ENCODE measurements at regions not wholly inside any gene's neighbourhood (a gene's known extent, or its start where the extent isn't known, plus 50 kb on each side); places are given as distances from the start of the nearest gene placed in this dataset.

DNA sequence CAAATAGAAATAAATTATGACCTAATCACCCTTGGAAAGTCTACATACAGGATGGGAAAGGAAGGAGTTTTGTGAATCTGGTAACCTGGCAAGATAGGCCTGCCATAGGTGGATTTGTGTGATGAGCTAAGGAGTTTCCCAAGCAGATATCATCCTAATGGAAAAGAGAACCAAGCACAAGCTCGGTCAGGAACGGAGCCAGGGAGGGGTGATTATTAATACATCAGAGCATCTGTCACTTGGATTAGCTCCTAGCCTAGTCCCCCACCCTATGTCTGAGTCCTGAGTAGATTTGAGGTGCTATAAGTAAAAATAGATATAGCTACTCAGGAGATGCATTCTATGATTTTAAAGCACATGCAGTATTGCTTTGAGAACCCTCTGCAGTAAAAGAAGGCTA, 57.3 kb upstream of the SMARCA2 start:
- Histone ChIP-seq H3K4me1 (ENCODE audit: control insufficient read depth, extremely low read depth, insufficient read depth, low read length) (no peaks in the 10 kb centered on the region), H3K79me2 (ENCODE audit: control insufficient read depth, insufficient read depth, low read length) (no peaks in the 10 kb centered on the region), H3K4me3 (replicated peaks in 1 of 4; ENCODE audit: control extremely low read depth in 1 of 4, insufficient read depth in 1 of 4, low read depth in 3 of 4, low read length in 4 of 4) (no peak overlapping the region), H4K20me1 (ENCODE audit: control insufficient read depth, extremely low read depth, insufficient read depth, low read length) (no peaks in the 10 kb centered on the region), H3K36me3 (ENCODE audit: control insufficient read depth, insufficient read depth, low read length) (no peaks in the 10 kb centered on the region), H3K27me3 (ENCODE audit: control insufficient read depth, insufficient read depth, low read length) (no peaks in the 10 kb centered on the region), H3K4me2 (ENCODE audit: extremely low read depth, insufficient read depth, low read length) (no peak overlapping the region), H3K9ac (ENCODE audit: insufficient read depth, low read length) (no peak overlapping the region), H3K9me3 (ENCODE audit: control insufficient read depth, insufficient read depth, low read depth, low read length) (no peaks in the 10 kb centered on the region), H2AFZ (ENCODE audit: low read length) (no peak overlapping the region), H3K27ac (ENCODE audit: insufficient read depth, low read length) (no peak overlapping the region)
- DNase-seq (ENCODE audit: low read depth in 2 of 2) = no peak
- TF ChIP-seq, protein P1, sequence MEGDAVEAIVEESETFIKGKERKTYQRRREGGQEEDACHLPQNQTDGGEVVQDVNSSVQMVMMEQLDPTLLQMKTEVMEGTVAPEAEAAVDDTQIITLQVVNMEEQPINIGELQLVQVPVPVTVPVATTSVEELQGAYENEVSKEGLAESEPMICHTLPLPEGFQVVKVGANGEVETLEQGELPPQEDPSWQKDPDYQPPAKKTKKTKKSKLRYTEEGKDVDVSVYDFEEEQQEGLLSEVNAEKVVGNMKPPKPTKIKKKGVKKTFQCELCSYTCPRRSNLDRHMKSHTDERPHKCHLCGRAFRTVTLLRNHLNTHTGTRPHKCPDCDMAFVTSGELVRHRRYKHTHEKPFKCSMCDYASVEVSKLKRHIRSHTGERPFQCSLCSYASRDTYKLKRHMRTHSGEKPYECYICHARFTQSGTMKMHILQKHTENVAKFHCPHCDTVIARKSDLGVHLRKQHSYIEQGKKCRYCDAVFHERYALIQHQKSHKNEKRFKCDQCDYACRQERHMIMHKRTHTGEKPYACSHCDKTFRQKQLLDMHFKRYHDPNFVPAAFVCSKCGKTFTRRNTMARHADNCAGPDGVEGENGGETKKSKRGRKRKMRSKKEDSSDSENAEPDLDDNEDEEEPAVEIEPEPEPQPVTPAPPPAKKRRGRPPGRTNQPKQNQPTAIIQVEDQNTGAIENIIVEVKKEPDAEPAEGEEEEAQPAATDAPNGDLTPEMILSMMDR (conservative IDR thresholded peaks at IDR 0.05 in 1 of 2, IDR thresholded peaks at IDR 0.05 in 1 of 2; ENCODE audit: low read depth in 1 of 2, low read length in 2 of 2) = no peak
- TF ChIP-seq EZH2 (IDR thresholded peaks at IDR 0.05; ENCODE audit: low read length, missing control alignments) = no peak

DNA sequence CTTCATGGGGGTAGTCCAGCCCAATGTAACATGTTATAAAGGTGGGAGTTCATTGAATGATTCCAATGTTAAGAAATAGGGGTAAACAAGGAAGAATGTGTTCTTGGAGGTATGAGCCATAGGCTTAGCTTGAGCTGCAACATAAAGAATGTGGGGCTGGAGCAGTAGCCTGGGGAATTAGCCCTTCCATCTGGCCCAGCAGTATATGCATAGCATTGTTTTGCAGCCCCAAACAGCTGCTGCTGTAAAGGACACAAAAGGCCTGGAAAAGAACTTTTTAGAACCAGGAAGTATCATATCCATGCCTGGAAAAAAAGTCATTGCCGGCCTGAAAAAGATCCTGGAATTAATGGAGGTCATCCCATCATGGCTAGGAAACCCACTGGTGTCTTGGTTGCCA, 55.8 kb upstream of the SMARCA2 start:
- H3K36me3 ChIP-seq (ENCODE audit: control insufficient read depth, insufficient read depth, low read length) = no peaks in the 10 kb centered on the region
- H3K9ac ChIP-seq (ENCODE audit: insufficient read depth, low read length) = no peak overlapping the region
- no peaks in the 10 kb centered on the region for H3K79me2 ChIP-seq (ENCODE audit: control insufficient read depth, insufficient read depth, low read length)
- no peak overlapping the region for H3K27ac ChIP-seq (ENCODE audit: insufficient read depth, low read length)
- H3K27me3 ChIP-seq (ENCODE audit: control insufficient read depth, insufficient read depth, low read length) = no peaks in the 10 kb centered on the region
- H4K20me1 ChIP-seq (ENCODE audit: control insufficient read depth, extremely low read depth, insufficient read depth, low read length) = no peaks in the 10 kb centered on the region
- no peak overlapping the region for H3K4me3 ChIP-seq (replicated peaks in 1 of 4; ENCODE audit: control extremely low read depth in 1 of 4, insufficient read depth in 1 of 4, low read depth in 3 of 4, low read length in 4 of 4)
- no peaks in the 10 kb centered on the region for H3K9me3 ChIP-seq (ENCODE audit: control insufficient read depth, insufficient read depth, low read depth, low read length)
- H2AFZ ChIP-seq (ENCODE audit: low read length) = no peak overlapping the region
- H3K4me1 ChIP-seq (ENCODE audit: control insufficient read depth, extremely low read depth, insufficient read depth, low read length) = no peaks in the 10 kb centered on the region
- no peak for DNase-seq (ENCODE audit: low read depth in 2 of 2)
- no peak overlapping the region for H3K4me2 ChIP-seq (ENCODE audit: extremely low read depth, insufficient read depth, low read length)
- TF ChIP-seq, protein P1 (conservative IDR thresholded peaks at IDR 0.05 in 1 of 2, IDR thresholded peaks at IDR 0.05 in 1 of 2; ENCODE audit: low read depth in 1 of 2, low read length in 2 of 2) = no peak
- no peak for TF ChIP-seq EZH2 (IDR thresholded peaks at IDR 0.05; ENCODE audit: low read length, missing control alignments)

DNA sequence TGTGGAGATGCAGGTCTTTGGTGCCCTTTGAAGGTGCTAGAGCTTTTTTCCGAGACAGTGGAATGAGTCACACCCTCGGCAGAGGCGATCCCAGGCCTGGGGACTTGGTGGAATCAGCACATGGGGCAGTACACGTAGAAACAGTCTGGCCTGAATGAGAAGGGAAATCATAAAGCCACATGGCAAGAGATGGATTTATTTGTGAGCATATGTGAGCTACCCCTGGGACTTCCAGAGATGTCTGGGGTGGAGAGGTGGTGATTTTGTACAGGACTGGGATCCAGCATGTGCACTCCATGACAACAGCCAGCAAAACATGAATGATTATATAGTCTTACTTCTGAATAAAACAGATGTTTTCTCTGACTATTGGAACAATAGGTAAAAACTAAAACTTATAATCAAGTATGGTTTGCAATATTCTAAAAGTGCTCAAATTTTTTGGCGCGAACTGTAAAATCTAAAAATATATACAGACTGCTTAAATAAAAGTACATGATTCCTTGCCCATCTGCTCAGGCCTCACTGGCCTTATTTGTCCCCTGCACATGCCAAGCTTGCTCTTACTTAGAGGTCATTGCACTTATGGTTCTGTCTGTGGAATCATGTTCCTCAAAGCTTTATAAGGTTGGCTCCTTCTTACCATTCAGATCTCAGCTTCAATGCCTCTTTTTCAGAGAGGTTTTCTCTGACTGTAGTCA, 54.7 kb upstream of the SMARCA2 start:
- DNase-seq (ENCODE audit: low read depth in 2 of 2) = no peak
- H2AFZ ChIP-seq (ENCODE audit: low read length) = no peak overlapping the region

More for the DNA sequence above, 54.7 kb upstream of the SMARCA2 start:
- no peak for TF ChIP-seq EZH2 (IDR thresholded peaks at IDR 0.05; ENCODE audit: low read length, missing control alignments)
- TF ChIP-seq, protein P1 (conservative IDR thresholded peaks at IDR 0.05 in 1 of 2, IDR thresholded peaks at IDR 0.05 in 1 of 2; ENCODE audit: low read depth in 1 of 2, low read length in 2 of 2) = no peak
- no peaks in the 10 kb centered on the region for H3K27me3 ChIP-seq (ENCODE audit: control insufficient read depth, insufficient read depth, low read length)
- no peaks in the 10 kb centered on the region for H3K36me3 ChIP-seq (ENCODE audit: control insufficient read depth, insufficient read depth, low read length)
- H3K27ac ChIP-seq (ENCODE audit: insufficient read depth, low read length) = no peak overlapping the region
- no peak overlapping the region for H3K9ac ChIP-seq (ENCODE audit: insufficient read depth, low read length)
- H4K20me1 ChIP-seq (ENCODE audit: control insufficient read depth, extremely low read depth, insufficient read depth, low read length) = no peaks in the 10 kb centered on the region
- H3K4me1 ChIP-seq (ENCODE audit: control insufficient read depth, extremely low read depth, insufficient read depth, low read length) = no peaks in the 10 kb centered on the region
- no peak overlapping the region for H3K4me2 ChIP-seq (ENCODE audit: extremely low read depth, insufficient read depth, low read length)
- no peaks in the 10 kb centered on the region for H3K79me2 ChIP-seq (ENCODE audit: control insufficient read depth, insufficient read depth, low read length)
- no peak overlapping the region for H3K4me3 ChIP-seq (replicated peaks in 1 of 4; ENCODE audit: control extremely low read depth in 1 of 4, insufficient read depth in 1 of 4, low read depth in 3 of 4, low read length in 4 of 4)
- no peaks in the 10 kb centered on the region for H3K9me3 ChIP-seq (ENCODE audit: control insufficient read depth, insufficient read depth, low read depth, low read length)

Measured in fibroblast of lung (primary cell).